GM21367 (cell line): ENCODE measurements at regions not wholly inside any gene's neighbourhood (a gene's known extent, or its start where the extent isn't known, plus 50 kb on each side); places are given as distances from the start of the nearest gene placed in this dataset.

Source experiments
- ATAC-seq: cut with Tn5 transposase; IDR thresholded peaks from one replicate; pipeline ENCODE4 v1.9.1; 2021; ENCODE audit not compliant: unreplicated experiment

GRCh38 chr12:96131230-96131788 lies 62.9 kb upstream of the ELK3 start:
- ATAC-seq = no peak

GRCh38 chr12:96132819-96133218 lies 61.4 kb upstream of the ELK3 start:
- ATAC-seq = no peak

- no peak for ATAC-seq
These were observed 60.0 kb upstream of the ELK3 start for GRCh38 chr12:96134200-96134599.

GRCh38 chr12:96136161-96136560 lies 58.0 kb upstream of the ELK3 start:
- ATAC-seq = no peak

GRCh38 chr12:96136725-96137378 lies 57.3 kb upstream of the ELK3 start:
- ATAC-seq = no peak

- no peak for ATAC-seq
These were observed 54.0 kb upstream of the ELK3 start for GRCh38 chr12:96140174-96140573.

GRCh38 chr12:96141216-96141912 lies 52.8 kb upstream of the ELK3 start:
- no peak for ATAC-seq

GRCh38 chr12:96143392-96143791 lies 50.8 kb upstream of the ELK3 start:
- ATAC-seq = no peak

GRCh38 chr12:96143827-96144565 lies 50.2 kb upstream of the ELK3 start:
- ATAC-seq = no peak
